ENCODE measurements at regions not wholly inside any gene's neighbourhood (a gene's known extent, or its start where the extent isn't known, plus 50 kb on each side); places are given as distances from the start of the nearest gene placed in this dataset.
"Not testable (repeated sequence)": the region's sequence is repeated elsewhere in the genome, so short reads cannot be mapped to it uniquely, and the experiment has no call there.

DNA sequence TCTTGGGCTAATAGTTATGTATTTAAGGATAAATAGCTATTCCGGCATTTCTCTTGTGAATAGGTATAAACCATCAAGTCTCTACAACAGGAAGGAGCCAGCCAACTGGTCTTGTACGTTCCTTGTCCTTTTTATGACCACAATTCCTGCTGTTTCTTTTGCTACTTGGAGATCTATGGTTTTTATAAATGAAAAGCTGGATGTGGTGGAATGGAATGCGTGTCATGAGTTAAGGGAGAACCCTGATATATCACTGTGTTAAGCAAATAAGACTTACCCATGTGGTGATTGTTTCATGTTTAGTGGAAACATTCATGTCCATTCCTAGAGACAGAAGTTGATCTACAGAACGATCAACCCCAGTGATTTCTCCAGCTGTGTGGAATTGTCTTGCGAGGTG, 282.1 kb downstream of the RPS6KC1 start:
- H3K9me3 ChIP-seq (replicated peaks in 1 of 11) = no peaks in the 10 kb centered on the region
- no peaks in the 10 kb centered on the region for H4K20me1 ChIP-seq
- no peaks in the 10 kb centered on the region for H3K36me3 ChIP-seq
- no peaks in the 10 kb centered on the region for H3K27me3 ChIP-seq
- H3K4me2 ChIP-seq = peak overlapping the region in 1 of 11 experiments; percentile 80; a peak in 1 of 22 replicates
- H3K4me3 ChIP-seq = no peak overlapping the region
- TF ChIP-seq Cebpa-rat (IDR thresholded peaks at IDR 0.05) = no peak
- peaks cover 0 to 48% (median 4%) of the 10 kb centered on the region in 10 experiments; a peak in 9 of 20 replicates for H3K4me1 ChIP-seq
- no peak overlapping the region for H3K27ac ChIP-seq
- no peak overlapping the region for H3K9ac ChIP-seq

GRCh38 chr1:213335084-213335483, 284.0 kb downstream of the RPS6KC1 start:
- Histone ChIP-seq H3K27me3 (no peaks in the 10 kb centered on the region), H3K4me1 (peaks cover 0 to 30% (median 4%) of the 10 kb centered on the region in 10 experiments; a peak in 9 of 20 replicates), H3K9me3 (replicated peaks in 1 of 11) (no peaks in the 10 kb centered on the region), H3K9ac (no peak overlapping the region), H3K36me3 (no peaks in the 10 kb centered on the region), H3K4me3 (no peak overlapping the region), H3K4me2 (no peak overlapping the region), H4K20me1 (no peaks in the 10 kb centered on the region), H3K27ac (no peak overlapping the region)
- no peak for TF ChIP-seq Cebpa-rat (IDR thresholded peaks at IDR 0.05)

- no peak for TF ChIP-seq Cebpa-rat (IDR thresholded peaks at IDR 0.05)
- Histone ChIP-seq H3K4me1 (peaks cover 0 to 9% (median 2%) of the 10 kb centered on the region in 10 experiments; a peak in 8 of 20 replicates), H3K36me3 (no peaks in the 10 kb centered on the region), H3K4me3 (no peak overlapping the region), H3K27me3 (no peaks in the 10 kb centered on the region), H4K20me1 (no peaks in the 10 kb centered on the region), H3K9me3 (replicated peaks in 1 of 11) (peaks cover 0 to 6% (median 0%) of the 10 kb centered on the region in 11 experiments; a peak in 2 of 22 replicates), H3K4me2 (no peak overlapping the region), H3K9ac (no peak overlapping the region), H3K27ac (no peak overlapping the region)
These were observed 286.1 kb downstream of the RPS6KC1 start for GRCh38 chr1:213337025-213337678.

DNA sequence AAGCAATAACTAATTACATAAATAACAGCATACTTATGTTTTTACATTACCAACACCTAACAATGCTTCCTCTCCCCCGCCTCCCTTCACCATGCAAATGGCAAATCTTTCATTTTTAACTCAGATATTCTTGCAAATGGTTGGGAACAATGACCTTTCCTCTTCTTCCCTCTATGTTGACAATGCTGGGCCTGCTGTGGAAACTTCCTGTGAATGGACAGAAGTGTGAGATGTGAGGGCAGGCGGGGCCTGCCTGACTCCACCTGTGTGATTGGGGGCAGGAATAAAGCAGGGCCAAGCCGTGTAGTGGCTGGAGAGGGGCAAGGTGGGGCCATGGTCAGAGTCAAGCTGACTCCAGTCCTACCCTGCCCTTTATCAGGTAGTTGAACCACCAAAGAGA, 289.6 kb downstream of the RPS6KC1 start:
- Histone ChIP-seq H3K4me2 (no peak overlapping the region), H3K27me3 (no peaks in the 10 kb centered on the region), H3K27ac (no peak overlapping the region), H4K20me1 (no peaks in the 10 kb centered on the region), H3K36me3 (no peaks in the 10 kb centered on the region), H3K4me1 (no peaks in the 10 kb centered on the region), H3K9ac (no peak overlapping the region), H3K4me3 (no peak overlapping the region), H3K9me3 (replicated peaks in 1 of 11) (peaks cover 0 to 6% (median 0%) of the 10 kb centered on the region in 11 experiments; a peak in 3 of 22 replicates)
- TF ChIP-seq Cebpa-rat (IDR thresholded peaks at IDR 0.05) = no peak

DNA sequence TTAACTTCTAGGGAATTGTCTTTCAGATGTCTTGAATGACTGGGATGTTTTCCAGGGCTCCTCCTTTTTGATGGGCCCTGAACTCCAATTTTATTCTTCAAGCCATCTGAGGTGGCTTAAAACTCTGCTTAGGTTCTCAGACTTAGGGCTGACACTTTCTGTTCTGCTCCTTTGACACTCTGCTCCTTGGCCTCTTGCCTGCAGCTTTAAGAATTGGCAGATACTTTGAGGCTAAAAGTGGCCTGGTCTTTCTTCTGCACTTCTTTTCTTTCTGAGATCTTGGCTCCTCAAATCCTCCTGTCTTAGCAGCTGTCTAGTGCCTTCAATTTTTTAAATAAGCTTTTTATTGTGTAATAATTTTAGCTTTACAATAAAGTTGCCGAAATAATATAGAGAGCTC, 294.6 kb downstream of the RPS6KC1 start:
- Histone ChIP-seq H3K4me3 (no peak overlapping the region), H3K27ac (no peak overlapping the region), H3K36me3 (no peaks in the 10 kb centered on the region), H3K4me1 (peaks cover 0 to 4% (median 0%) of the 10 kb centered on the region in 10 experiments; a peak in 1 of 20 replicates), H3K9ac (no peak overlapping the region), H3K4me2 (no peak overlapping the region), H3K27me3 (no peaks in the 10 kb centered on the region), H3K9me3 (replicated peaks in 1 of 11) (peaks cover 0 to 6% (median 0%) of the 10 kb centered on the region in 11 experiments; a peak in 3 of 22 replicates), H4K20me1 (no peaks in the 10 kb centered on the region)
- TF ChIP-seq Cebpa-rat (IDR thresholded peaks at IDR 0.05) = 0 out of 22 replicates have a peak, but pooled peaks of 1 of the 11 experiments have one; percentile 20

DNA sequence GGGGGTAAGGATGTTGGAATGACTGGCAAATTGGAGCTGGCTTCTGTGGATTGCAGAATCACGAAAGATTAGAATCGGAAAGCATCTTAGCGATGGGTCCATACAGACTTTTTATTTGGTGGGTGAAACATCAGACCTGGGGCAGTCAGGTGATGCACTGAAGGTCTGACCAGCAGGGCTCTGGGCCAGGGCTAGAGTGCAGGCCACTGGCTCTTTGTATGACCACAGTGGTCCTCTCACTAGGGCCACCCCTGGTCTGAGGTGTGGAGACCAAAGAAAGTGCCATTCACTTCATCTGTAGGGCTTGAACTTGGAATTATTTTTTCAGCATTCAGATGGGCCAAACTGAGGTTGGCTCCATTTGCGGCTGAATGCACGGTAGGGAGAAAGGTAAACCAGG, 306.4 kb downstream of the RPS6KC1 start:
- Histone ChIP-seq H3K36me3 (no peaks in the 10 kb centered on the region), H4K20me1 (no peaks in the 10 kb centered on the region), H3K9ac (no peak overlapping the region), H3K27me3 (no peaks in the 10 kb centered on the region), H3K4me2 (no peak overlapping the region), H3K4me3 (no peak overlapping the region), H3K27ac (no peak overlapping the region), H3K9me3 (replicated peaks in 1 of 11) (peaks cover 0 to 7% (median 3%) of the 10 kb centered on the region in 11 experiments; a peak in 6 of 22 replicates), H3K4me1 (no peaks in the 10 kb centered on the region)
- TF ChIP-seq Cebpa-rat (IDR thresholded peaks at IDR 0.05) = no peak

DNA sequence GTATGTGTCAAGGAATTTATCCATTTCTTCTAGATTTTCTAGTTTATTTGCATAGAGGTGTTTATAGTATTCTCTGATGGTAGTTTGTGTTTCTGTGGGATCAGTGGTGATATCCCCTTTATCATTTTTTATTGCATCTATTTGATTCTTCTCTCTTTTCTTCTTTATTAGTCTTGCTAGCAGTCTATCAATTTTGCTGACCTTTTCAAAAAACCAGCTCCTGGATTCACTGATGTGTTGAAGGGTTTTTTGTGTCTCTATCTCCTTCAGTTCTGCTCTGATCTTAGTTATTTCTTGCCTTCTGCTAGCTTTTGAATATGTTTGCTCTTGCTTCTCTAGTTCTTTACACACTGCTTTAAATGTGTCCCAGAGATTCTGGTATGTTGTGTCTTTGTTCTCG, 307.3 kb downstream of the RPS6KC1 start:
- H3K4me1 ChIP-seq; H3K9me3 ChIP-seq (replicated peaks in 1 of 11); H3K9ac ChIP-seq; H3K4me2 ChIP-seq; H3K4me3 ChIP-seq; H4K20me1 ChIP-seq; H3K27me3 ChIP-seq; H3K36me3 ChIP-seq; H3K27ac ChIP-seq: not testable (repeated sequence)

DNA sequence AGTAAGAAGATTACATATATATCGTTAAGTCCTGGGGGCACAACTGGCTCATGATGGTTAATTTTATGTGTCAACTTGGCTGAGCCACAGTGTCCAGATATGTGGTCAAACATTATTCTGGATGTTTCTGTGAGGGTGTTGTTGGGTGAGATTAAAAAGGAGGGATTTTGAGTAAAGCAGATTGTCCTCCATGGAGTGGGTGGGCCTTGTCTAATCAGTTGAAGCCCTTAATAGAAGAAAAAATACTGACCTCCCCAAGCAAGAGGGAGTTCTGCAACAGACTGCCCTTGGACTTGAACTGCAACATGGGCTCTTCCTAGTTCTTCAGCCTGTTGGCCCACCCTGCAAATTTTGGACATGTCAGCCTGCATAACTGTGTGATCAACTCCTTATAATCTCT, 311.6 kb downstream of the RPS6KC1 start:
- Histone ChIP-seq H4K20me1 (no peaks in the 10 kb centered on the region), H3K27ac (no peak overlapping the region), H3K4me1 (no peaks in the 10 kb centered on the region), H3K9me3 (replicated peaks in 1 of 11) (peaks cover 0 to 7% (median 3%) of the 10 kb centered on the region in 11 experiments; a peak in 6 of 22 replicates), H3K9ac (no peak overlapping the region), H3K27me3 (no peaks in the 10 kb centered on the region), H3K4me3 (no peak overlapping the region), H3K36me3 (no peaks in the 10 kb centered on the region), H3K4me2 (no peak overlapping the region)
- no peak for TF ChIP-seq Cebpa-rat (IDR thresholded peaks at IDR 0.05)

DNA sequence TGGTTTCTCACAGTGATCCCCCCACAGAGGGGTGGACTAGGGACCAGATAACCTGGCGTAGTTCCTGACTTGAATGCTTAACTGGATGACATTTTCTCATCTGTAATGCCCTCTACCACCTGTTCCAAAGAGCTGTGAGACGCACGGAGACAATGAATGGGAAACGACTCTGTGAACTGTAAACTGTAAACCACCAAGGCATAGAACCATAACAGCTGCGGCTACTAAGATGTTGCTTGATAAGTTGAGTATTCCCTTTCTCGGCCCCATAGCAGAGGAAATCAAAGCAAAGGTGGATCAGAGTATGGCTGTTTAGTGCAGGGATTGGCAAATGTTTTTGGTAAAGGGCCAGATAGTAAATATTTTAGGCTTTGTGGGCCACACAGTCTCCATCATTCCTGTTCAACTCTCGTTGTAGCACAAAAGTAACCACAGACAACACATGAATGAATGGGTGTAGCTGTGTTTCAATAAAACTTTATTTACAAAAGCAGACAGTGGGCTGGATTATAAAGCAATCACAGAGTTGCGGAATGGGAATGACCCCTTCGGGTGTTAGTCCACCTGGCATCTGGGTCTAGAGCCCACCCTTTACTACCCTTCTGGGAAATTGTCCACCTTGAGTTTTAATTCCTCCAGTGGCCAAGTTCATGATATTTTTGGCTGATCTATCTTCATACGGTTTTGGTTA, 315.2 kb downstream of the RPS6KC1 start:
- Histone ChIP-seq H3K9me3 (replicated peaks in 1 of 11) (peaks cover 0 to 5% (median 2%) of the 10 kb centered on the region in 11 experiments; a peak in 6 of 22 replicates), H3K4me2 (no peak overlapping the region), H3K36me3 (no peaks in the 10 kb centered on the region), H3K4me3 (no peak overlapping the region), H3K9ac (no peak overlapping the region), H3K27ac (no peak overlapping the region), H3K4me1 (no peaks in the 10 kb centered on the region), H4K20me1 (no peaks in the 10 kb centered on the region), H3K27me3 (no peaks in the 10 kb centered on the region)
- no peak for TF ChIP-seq Cebpa-rat (IDR thresholded peaks at IDR 0.05)

- H3K27ac ChIP-seq = no peak overlapping the region
- no peak overlapping the region for H3K9ac ChIP-seq
- H3K36me3 ChIP-seq = no peaks in the 10 kb centered on the region
These were observed 318.4 kb downstream of the RPS6KC1 start for GRCh38 chr1:213369465-213369864.

More at GRCh38 chr1:213369465-213369864, 318.4 kb downstream of the RPS6KC1 start:
- no peaks in the 10 kb centered on the region for H3K9me3 ChIP-seq (replicated peaks in 1 of 11)
- no peak for TF ChIP-seq Cebpa-rat (IDR thresholded peaks at IDR 0.05)
- no peaks in the 10 kb centered on the region for H4K20me1 ChIP-seq
- no peaks in the 10 kb centered on the region for H3K27me3 ChIP-seq
- no peak overlapping the region for H3K4me2 ChIP-seq
- no peak overlapping the region for H3K4me3 ChIP-seq
- no peaks in the 10 kb centered on the region for H3K4me1 ChIP-seq

Data from BLaER1 treated with 17β-estradiol and CSF1 and Interleukin-3, amounts not matched to agents 10 nM and 100 nM (cell line).